ENCODE measurements at regions not wholly inside any gene's neighbourhood (a gene's known extent, or its start where the extent isn't known, plus 50 kb on each side); places are given as distances from the start of the nearest gene placed in this dataset.
"Not testable (repeated sequence)": the region's sequence is repeated elsewhere in the genome, so short reads cannot be mapped to it uniquely, and the experiment has no call there.

GRCh38 chr6:121593011-121593641 lies 157.7 kb downstream of the GJA1 start:
- no peaks in the 10 kb centered on the region for H3K27me3 ChIP-seq

GRCh38 chr6:121594053-121594452 lies 158.6 kb downstream of the GJA1 start:
- Histone ChIP-seq H3K4me1 (no peaks in the 10 kb centered on the region), H3K27me3 (no peaks in the 10 kb centered on the region), H3K27ac (no peak overlapping the region), H3K4me3 (no peak overlapping the region), H3K36me3 (no peaks in the 10 kb centered on the region), H3K9me3 (no peaks in the 10 kb centered on the region)
- 81 to 92% methylated on average over 3 of the region's 3 CpGs for WGBS, 2 donors
- no peak for TF ChIP-seq POLR2A (IDR thresholded peaks at IDR 0.05)
- TF ChIP-seq EP300 (IDR thresholded peaks at IDR 0.05), result no peak
- no peak for TF ChIP-seq CTCF (IDR thresholded peaks at IDR 0.05)
- no peak for DNase-seq (ENCODE audit: low spot score in 2 of 2)

More at GRCh38 chr6:121593011-121593641, 157.7 kb downstream of the GJA1 start:
- no peak for DNase-seq (ENCODE audit: low spot score in 2 of 2)
- Histone ChIP-seq H3K36me3 (no peaks in the 10 kb centered on the region), H3K27ac (no peak overlapping the region), H3K9me3 (no peaks in the 10 kb centered on the region), H3K4me3 (no peak overlapping the region), H3K4me1 (no peaks in the 10 kb centered on the region)
- TF ChIP-seq POLR2A (IDR thresholded peaks at IDR 0.05), result no peak
- TF ChIP-seq EP300 (IDR thresholded peaks at IDR 0.05), result no peak
- TF ChIP-seq CTCF (IDR thresholded peaks at IDR 0.05), result no peak
- 67 to 68% methylated on average over 3 of the region's 3 CpGs for WGBS, 2 donors

- TF ChIP-seq EP300 (IDR thresholded peaks at IDR 0.05) (no peak), POLR2A (IDR thresholded peaks at IDR 0.05) (no peak), CTCF (IDR thresholded peaks at IDR 0.05) (no peak)
- Histone ChIP-seq H3K4me3 (no peak overlapping the region), H3K36me3 (no peaks in the 10 kb centered on the region), H3K27me3 (no peaks in the 10 kb centered on the region), H3K9me3 (no peaks in the 10 kb centered on the region), H3K27ac (no peak overlapping the region), H3K4me1 (no peaks in the 10 kb centered on the region)
- 94 to 97% methylated on average over 1 of the region's 1 CpG for WGBS, 2 donors
- DNase-seq (ENCODE audit: low spot score in 2 of 2), result no peak
Measured at GRCh38 chr6:121595646-121596045, 160.2 kb downstream of the GJA1 start.

- no peak overlapping the region for H3K27ac ChIP-seq
- H3K27me3 ChIP-seq, result no peaks in the 10 kb centered on the region
- no peaks in the 10 kb centered on the region for H3K36me3 ChIP-seq
- no peaks in the 10 kb centered on the region for H3K9me3 ChIP-seq
- no peaks in the 10 kb centered on the region for H3K4me1 ChIP-seq
- WGBS, 2 donors, result 96 to 98% methylated on average over 4 of the region's 4 CpGs
- no peak for DNase-seq (ENCODE audit: low spot score in 2 of 2)
- no peak overlapping the region for H3K4me3 ChIP-seq
- TF ChIP-seq EP300 (IDR thresholded peaks at IDR 0.05) (no peak), POLR2A (IDR thresholded peaks at IDR 0.05) (no peak), CTCF (IDR thresholded peaks at IDR 0.05) (no peak)
Measured at GRCh38 chr6:121596441-121596840, 161.0 kb downstream of the GJA1 start.

- H3K9me3 ChIP-seq, result no peaks in the 10 kb centered on the region
- DNase-seq (ENCODE audit: low spot score in 2 of 2), result no peak
- no peak overlapping the region for H3K4me3 ChIP-seq
- H3K4me1 ChIP-seq, result no peaks in the 10 kb centered on the region
- H3K36me3 ChIP-seq, result no peaks in the 10 kb centered on the region
- no peaks in the 10 kb centered on the region for H3K27me3 ChIP-seq
- 68 to 82% methylated on average over 3 of the region's 3 CpGs for WGBS, 2 donors
- H3K27ac ChIP-seq, result no peak overlapping the region
- no peak for TF ChIP-seq CTCF (IDR thresholded peaks at IDR 0.05)
- TF ChIP-seq EP300 (IDR thresholded peaks at IDR 0.05), result no peak
- TF ChIP-seq POLR2A (IDR thresholded peaks at IDR 0.05), result no peak
Measured at GRCh38 chr6:121597654-121598053, 162.2 kb downstream of the GJA1 start.

GRCh38 chr6:121599331-121599730 lies 163.9 kb downstream of the GJA1 start:
- H3K4me1 ChIP-seq; DNase-seq (ENCODE audit: low spot score in 2 of 2); H3K27me3 ChIP-seq; H3K9me3 ChIP-seq; H3K36me3 ChIP-seq; H3K27ac ChIP-seq; H3K4me3 ChIP-seq: not testable (repeated sequence)
- 84 to 92% methylated on average over 6 of the region's 6 CpGs for WGBS, 2 donors

Data from tibial nerve (tissue), 4 donors.